HuH-7.5 (cell line): ENCODE measurements at regions not wholly inside any gene's neighbourhood (a gene's known extent, or its start where the extent isn't known, plus 50 kb on each side); places are given as distances from the start of the nearest gene placed in this dataset.

ENCODE experiments used
- DNase-seq: peaks from one replicate; pipeline ENCODE4 v3.0.0; 2011; ENCODE audit warnings: low spot score

DNA sequence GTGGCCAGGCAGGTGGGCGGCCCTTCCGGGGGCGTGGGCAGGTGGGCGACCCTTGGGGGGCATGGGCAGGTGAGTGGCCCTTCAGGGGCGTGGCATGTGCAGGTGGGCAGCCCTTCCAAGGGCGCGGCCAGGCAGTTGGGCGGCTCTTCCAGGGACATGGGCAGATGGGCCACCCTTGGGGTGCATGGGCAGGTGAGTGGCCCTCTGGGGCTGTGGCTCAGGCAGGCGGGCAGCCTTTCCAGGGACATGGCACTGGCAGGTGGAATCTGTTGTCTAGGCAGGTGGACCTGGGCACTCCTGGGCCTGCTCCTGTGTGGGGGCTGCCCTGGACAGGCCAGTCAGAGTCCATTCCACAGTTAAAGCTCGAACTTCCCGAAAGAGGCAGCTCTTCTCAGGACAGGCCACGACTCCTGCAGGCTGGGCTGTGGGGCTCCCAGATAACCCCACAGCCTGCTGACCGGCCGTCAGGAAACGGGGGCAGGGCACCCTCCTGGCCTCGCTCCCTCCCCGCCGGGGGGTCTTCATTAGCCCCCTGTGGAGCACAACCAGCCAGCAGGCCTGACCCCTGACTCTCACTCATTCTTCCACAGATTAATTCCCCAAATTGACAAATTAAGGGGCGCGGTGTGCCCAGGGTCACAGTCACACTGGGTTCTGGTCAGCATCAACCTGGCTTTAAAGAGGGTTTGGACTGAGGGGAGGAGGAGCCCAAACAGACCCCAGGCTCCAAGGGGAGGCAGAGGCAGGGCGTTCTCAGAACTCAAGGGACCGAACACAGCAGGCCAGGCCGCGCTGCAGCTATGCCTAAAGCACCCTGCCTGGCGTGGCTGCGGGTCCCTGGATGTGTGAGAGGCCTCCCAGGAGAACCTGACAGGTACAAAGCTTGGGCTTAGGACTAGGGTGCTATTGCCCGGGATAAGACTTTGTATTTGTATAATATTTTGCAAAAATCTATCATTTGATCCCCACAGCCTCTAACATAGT is 130.0 kb downstream of the DLL1 start:
- no peak for DNase-seq

DNA sequence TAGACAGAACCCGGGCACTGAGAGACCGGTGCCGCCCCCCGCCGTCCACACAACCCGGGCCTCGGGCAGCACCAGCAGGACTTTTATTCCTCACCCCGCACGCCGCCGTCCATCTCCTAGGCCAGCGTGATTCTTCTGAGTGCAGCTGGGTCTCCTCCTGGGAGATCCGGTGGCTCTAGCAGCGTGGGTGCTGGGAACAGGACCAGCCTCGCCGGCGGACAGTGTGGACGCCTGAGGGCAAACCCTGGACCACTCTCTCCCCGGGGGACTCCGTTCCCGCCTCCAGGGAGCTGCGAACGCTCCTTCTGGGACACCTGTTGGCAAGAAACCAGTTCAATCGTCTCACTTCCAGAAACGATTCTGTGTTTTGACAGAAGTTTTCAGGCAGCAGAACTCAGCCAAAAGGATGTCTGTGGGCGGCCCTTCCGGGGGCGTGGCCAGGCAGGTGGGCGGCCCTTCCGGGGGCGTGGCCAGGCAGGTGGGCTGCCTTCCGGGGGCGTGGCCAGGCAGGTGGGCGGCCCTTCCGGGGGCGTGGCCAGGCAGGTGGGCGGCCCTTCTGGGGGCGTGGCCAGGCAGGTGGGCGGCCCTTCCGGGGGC is 130.7 kb downstream of the DLL1 start:
- DNase-seq = no peak

DNA sequence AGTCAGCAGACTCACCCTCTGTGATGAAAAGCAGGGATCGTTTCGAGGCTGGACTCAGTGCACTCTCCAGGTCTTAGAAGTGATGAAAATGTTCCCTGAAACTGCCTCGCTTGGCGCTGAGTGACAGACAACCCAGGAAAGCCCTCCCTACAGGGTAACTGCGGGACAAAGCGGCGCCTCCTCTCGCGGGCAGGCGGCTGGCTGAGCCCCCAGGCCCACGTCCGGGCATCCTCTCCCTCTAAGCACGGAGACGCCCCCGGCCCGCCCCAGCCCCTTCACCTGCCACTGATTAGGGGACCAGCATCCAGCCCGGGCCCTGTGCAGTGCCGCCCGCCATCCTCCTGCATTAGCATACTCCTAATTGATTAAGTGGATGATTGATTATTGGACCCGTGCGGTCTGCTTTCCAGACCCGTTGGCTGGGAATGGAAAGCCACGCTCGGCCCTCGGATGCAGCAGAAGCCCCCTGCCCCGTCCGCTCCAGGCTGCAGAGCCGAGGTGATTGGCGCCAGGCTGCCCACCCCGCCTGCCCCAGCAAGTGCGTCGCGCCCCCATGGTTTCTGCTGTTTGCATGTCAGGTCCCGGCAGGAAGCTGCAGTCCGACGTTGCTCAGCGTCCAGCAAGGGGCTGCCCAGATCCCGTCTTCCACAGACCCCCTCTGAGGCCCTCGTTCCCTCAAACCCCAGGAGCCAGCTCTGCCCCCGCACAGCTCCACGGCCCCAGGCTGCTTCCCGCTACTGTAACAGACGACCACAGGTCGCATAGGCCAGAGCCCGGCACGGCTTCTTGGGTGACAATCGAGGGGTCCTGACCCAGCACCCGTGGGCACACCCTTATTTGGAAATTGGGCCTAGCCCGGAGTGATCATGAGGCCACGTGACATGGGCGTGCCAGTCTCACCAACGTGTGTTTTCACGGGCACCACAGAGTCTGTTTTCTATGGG is 131.6 kb downstream of the DLL1 start:
- no peak for DNase-seq

DNA sequence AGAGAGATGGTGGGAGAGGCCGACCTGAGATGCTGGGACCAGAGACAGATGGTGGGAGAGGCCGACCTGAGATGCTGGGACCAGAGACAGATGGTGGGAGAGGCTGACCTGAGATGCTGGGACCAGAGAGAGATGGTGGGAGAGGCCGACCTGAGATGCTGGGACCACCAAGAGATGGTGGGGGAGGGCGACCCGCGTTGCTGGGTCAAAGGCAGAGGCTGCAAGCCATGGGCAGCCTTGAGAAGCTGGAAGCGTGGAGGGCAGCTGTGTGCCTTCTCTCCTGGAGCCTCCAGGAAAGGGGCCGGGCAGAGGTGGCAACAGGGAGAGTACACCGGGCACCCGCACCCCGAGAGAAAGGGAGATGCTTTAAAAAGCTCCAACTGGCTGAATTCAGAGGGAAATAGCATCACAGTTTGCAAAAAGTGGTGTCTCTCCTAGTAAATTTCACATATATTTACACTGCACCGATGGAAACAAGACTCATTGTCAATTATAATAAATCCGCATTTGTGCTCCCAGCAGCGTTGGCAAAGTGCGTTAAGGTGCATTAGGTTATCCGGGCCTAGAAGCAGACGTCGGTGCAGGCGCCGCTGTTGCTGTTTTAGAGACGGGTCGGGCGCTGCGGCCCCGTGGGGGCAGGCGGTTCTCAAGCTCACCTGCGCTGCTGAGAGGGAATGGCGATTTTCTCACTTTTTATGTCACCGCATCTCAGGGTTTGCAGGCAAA is 132.4 kb downstream of the DLL1 start:
- DNase-seq = no peak

DNA sequence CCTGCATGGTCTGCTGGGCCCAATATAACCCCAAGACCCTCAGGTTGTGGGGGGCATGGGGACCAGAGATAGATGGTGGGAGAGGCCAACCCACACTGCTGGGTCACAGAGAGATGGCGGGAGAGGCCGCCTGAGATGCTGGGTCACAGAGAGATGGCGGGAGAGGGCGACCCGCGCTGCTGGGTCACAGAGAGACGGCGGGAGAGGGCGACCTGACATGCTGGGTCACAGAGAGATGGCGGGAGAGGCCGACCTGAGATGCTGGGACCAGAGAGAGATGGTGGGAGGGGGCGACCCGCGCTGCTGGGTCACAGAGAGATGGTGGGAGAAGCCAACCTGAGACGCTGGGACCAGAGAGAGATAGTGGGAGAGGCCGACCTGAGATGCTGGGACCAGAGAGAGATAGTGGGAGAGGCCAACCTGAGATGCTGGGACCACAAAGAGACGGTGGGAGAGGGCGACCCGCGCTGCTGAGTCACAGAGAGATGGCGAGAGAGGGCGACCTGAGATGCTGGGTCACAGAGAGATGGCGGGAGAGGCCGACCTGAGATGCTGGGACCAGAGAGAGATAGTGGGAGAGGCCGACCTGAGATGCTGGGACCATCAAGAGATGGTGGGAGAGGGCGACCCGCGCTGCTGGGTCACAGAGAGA is 133.2 kb downstream of the DLL1 start:
- DNase-seq = no peak

DNA sequence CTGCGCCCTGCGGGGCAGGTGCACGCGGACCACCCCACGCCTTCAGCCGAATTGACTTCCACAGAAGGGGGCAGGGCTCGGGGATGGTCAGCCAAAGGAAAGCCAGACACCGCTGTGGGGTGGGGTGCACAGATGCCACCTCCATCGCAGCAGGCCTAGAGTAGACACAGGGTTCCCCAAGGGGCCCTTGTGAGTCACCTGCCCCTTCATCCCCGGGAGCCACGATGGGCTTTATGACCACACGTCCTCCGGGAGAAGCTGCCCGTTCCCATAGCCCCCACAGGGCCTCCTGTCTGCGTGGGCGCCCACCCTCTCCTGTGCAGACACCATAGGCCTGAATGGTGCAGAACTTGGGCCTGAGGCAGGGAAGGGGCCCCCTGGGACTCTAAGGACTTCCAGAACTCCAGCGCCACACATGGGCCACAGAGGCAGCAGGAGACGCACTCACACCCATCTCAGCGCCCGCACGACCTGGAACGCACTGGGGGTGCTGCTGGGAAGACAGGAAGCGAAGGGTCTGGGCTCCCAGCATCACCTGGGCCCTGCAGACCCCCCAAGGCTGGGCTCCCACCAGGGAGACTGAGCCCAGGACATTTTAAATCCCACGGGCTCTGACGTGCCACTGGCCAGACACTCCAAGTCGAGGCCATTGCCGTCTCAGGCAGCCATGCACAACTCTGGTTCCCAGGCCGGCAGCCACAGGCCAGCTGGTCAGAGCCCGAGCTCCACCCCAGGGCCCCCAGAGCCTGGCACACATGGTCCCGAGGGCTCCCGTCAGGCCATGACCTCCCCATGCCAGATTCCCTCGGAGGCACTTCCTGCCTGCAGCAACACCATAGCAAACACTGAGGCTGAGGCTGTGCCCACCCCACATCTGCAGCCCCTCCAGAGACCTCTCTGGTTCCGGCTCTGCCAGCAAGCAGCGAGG is 134.2 kb downstream of the DLL1 start:
- no peak for DNase-seq

DNA sequence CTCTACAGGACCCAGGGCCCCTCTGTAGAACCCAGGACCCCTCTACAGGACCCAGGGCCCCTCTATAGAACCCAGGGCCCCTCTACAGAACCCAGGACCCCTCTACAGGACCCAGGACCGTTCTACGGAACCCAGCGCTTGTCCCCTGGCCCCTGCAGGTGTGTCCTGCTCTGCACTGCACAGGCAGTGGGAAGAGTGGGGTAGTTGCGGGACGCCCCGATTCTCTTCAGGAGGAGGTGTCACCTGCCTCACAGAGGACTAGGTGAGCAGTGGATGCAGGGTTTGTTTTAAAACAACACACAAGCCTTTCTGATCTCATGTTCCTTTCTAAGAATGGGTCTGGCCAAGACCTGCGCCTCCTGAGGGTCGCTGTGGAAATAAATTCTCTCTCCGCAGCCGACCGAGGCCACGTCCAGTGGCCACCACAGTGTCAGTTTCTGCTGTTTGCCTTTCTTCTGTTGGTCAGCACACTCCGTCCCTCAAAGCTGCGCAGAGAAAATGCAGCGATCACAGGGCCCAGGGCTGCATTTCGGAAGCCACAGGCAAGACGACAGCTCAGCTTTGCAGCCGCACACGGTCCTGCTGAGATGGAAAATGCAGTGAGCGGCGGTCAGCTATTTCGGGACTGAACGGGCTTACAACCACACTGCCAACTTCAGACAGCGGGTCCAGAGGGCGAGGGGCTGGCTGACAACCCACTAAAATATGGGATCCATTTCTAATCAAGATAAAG is 135.2 kb downstream of the DLL1 start:
- no peak for DNase-seq

DNA sequence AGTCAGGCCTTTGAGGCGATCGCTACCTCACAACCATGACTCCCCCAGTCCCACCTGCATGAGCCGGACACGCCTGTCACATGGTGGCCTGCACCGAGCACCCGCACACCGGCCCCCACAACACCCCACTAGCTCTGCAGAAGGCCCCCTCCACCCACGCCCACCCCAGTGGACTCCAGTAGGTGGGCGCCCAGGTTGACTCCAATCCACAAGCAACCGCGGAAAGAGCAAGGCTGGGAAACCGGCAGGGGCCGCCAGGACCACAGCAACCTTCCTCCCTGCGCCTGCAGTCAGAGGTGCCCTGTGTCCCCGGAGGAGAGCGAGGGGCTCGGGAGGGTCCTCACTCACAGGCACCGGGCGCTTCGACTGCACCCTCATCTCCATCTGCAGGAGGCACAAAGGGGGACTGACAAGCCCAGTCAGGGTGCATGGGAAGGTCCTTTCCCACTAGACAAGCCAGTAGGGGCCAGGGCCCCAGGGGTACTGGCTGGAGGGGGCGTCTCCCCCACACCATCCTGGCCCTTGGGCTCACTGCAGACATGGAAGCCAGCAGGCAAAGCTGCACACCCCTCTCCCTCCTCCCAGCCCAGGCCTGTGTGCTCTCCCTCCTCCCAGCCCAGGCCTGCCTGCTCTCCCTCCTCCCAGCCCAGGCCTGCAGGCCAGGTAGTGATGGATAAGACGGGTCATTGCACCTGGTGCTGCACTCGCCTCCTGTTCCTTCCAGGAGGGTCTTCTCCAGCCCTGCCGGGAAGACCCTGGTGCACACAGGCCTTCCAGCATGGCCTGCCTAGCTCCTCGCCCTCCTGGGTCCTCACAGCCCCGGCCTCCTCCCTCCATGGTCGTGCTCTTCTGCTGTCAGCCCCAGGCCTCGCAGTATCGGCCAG is 137.2 kb downstream of the DLL1 start:
- no peak for DNase-seq

DNA sequence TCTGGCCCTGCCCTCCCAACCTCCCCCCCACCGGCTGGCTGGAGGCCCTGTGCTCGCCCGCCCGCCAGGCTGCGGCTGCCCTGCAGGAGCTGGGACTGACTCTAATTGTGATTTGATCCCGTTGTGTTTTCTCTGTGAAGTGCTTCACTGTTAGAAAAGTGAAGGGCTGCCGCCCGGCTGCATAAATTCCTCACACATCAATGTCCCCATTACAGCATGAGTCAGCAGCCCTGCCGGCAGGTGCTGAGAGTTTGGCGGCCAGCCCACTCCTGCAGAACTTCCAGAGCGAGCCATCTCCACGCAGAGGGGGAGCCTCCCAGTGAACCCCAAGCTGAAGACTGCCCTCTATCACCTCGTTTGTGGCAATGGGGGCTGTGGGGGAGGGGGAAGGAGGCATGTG is 137.9 kb downstream of the DLL1 start:
- DNase-seq = no peak

DNA sequence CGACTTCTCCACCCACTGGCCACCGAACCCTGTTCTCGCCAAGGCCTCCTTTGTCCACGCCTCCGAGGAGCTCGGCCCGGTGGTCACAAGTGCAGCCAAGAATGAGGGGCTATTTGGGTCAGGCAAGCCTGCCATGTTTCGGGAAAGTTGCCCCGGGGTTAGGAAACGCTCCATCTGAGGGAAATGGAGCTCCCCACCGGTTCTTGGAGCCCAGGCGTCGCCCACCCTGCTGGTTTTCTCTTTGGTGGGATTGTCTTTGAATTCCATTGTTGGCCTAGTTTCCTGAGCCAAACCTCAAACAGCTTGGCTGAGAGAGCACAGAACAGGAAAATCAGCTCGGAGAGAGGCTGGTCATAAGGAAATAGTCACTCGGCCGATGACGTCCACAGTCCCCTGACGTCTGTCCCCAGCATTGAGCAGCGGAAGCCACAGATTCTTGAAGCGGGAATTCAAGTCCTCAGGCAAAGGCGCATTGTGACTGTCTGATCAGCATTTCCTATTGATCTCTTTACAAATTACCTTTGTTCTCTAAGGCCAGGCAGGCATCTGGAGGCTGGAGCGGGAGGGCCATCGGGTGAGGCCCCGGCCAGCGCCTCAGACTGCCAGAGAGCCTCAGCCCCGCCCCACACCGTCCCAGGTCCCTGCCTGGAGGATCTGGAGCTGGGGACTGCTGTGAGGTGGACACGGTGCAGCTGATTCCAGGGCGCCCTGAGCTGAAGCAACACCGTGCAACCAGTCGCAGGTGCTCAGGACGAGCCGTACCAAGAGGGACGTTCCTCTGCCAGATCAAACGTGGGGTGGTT is 138.6 kb downstream of the DLL1 start:
- DNase-seq = no peak

DNA sequence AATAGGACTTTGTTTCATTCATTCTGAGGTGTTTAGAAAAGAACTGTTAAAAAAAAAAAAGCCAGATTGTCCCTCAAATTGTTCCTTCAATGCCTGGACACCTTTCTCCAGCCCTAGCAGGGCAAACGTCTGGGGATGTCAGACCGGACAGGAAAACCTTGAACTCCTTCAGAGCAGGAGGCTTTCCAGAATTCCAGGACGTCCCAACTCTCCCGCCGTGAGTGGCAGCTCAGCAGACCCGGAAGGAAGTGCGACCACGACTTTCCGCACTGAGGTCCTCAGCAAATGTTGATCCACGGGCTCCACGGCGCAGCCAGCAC is 139.1 kb downstream of the DLL1 start:
- no peak for DNase-seq

DNA sequence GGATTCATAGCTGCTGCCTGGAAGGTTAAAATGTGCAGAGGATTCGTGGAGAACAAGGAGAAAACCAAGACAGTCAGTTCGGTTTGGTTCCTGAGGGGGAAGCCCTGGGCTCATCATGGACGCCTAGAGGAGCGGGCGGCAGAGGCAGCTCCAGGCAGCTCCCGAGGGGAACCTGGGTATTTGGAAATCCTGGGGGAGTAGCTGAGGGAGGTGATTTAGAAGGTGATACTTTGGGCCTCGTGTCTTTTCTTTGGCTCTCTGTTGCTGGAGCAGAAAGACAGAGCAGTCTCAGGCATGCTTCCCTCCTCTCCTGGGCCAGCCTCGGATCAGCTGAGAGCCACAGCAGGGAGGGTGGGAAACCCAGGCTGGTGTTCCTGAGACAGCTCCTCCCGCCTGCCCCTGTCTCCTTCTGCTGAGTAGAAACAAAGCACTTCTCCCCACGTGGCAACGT is 139.5 kb downstream of the DLL1 start:
- DNase-seq = no peak

DNA sequence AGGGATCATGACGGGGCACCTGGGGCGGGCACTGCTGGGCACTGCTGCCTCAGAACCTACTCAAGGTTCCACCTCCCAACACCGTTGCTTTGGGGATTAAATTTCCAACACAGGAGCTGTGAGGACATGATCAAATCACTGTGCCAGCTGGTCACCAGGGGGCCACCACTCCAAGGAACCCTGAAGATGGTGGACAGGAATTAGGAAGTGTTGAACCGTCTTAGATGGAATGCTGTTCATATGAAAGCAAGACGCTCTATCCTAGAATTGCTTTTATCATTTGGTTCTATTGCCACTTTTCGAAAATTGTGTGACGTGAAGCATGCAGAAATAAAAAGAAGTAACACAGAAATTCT is 140.3 kb downstream of the DLL1 start:
- DNase-seq = no peak

DNA sequence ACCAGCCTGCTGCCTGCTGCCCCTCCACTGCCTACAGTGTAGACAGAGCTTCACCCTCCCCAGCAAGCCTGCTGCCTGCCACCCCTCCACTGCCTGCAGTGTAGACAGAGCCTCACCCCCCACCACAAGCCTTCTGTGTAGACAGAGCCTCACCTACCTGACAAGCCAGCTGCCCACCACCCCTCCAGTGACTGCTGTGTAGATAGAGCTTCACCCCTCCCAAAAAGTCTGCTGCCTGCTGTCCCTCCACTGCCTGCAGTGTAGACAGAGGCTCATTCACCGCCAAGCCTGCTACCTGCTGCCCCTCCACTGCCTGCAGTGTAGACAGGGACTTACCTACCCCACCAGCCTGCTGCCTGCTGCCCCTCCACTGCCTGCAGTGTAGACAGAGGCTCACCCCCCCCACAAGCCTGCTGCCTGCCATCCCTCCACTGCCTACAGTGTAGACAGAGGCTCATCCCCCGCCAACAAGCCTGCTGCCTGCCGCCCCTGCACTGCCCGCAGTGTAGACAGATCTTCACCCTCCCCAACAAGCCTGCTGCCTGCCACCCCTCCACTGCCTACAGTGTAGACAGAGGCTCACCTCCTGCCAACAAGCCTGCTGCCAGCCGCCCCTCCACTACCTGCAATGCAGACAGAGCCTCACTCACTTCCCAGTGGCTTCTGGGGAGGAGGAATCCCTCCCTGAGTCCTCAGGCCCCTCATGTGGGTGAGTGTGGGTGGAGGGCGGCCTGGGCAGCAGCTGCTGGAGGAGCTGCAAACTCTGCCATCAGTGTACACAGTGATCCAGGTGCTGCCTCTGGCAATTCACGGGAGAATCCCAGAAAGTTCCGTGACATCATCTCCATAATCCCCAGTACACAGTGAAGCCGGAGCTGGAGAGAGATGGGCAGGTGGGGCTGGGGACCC is 140.9 kb downstream of the DLL1 start:
- DNase-seq = no peak

DNA sequence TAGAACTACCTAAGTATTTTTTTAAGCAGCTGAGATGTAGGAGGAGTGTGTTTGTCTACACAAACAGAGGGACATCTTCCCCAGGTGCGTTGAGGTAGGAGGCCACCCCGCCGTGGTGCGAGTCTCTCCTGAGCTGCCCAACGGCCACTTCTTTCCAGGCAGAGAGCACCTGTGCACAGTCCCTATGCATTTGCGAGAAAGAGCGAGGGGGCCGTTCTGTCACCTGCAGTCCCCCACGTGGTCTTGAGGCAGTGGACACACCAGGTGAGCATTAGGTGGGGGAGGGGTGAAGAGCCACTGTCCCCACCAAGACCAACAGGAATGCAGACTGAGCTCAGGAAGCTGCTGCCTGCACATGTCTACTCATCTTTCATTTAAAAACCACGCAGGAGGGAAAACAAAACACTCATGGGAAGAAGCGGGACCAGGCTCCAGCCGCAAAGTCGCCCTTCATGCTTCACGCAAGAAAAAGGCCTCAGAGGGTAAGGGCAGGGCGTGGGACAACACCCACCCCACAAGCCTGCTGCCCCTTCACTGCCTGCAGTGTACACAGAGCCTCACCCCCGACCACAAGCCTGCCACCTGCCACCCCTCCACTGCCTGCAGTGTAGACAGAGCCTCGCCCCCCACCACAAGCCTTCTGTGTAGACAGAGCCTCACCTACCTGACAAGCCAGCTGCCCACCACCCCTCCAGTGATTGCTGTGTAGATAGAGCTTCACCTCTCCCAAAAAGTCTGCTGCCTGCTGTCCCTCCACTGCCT is 142.0 kb downstream of the DLL1 start:
- DNase-seq = no peak
